ENCODE measurements at regions not wholly inside any gene's neighbourhood (a gene's known extent, or its start where the extent isn't known, plus 50 kb on each side); places are given as distances from the start of the nearest gene placed in this dataset.

DNA sequence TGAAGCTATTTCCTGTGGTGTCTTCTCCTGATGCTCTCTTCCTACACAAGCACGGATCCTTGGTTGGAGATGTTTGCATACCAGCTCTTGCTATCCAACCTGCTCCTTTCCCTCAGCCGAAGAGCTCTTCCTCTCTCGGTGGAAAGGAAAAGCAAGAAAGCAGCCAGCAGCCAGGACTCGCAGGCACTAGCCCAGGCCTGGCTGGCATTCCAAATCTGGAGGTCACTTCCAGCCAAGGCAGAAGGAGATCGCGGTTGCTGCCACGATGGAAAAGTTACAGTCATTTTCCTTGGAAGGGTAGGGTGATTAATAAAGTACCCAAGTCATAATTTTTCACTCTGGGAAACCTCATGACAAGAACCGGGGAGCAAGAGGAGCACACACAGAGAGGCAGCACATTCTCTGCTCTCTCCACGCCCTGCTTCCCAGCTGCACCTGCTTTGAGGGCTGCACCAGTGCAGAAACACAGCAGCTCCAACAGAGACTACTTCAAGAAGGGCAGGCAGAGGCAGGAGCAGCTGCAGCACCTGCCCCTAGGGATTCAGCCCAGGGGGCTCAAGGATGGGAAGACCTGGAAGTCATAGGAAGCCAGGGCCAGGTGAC is 399.3 kb downstream of the CADM1 start:
- TF ChIP-seq, protein P1, sequence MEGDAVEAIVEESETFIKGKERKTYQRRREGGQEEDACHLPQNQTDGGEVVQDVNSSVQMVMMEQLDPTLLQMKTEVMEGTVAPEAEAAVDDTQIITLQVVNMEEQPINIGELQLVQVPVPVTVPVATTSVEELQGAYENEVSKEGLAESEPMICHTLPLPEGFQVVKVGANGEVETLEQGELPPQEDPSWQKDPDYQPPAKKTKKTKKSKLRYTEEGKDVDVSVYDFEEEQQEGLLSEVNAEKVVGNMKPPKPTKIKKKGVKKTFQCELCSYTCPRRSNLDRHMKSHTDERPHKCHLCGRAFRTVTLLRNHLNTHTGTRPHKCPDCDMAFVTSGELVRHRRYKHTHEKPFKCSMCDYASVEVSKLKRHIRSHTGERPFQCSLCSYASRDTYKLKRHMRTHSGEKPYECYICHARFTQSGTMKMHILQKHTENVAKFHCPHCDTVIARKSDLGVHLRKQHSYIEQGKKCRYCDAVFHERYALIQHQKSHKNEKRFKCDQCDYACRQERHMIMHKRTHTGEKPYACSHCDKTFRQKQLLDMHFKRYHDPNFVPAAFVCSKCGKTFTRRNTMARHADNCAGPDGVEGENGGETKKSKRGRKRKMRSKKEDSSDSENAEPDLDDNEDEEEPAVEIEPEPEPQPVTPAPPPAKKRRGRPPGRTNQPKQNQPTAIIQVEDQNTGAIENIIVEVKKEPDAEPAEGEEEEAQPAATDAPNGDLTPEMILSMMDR (IDR thresholded peaks at IDR 0.05) = no peak
- TF ChIP-seq POLR2AphosphoS5 (IDR thresholded peaks at IDR 0.05) = no peak
- no peak for TF ChIP-seq POLR2A (IDR thresholded peaks at IDR 0.05)

Data from breast epithelium (tissue), 3 donors.